GM18907 (cell line): ENCODE measurements at regions not wholly inside any gene's neighbourhood (a gene's known extent, or its start where the extent isn't known, plus 50 kb on each side); places are given as distances from the start of the nearest gene placed in this dataset.
"Not testable (repeated sequence)": the region's sequence is repeated elsewhere in the genome, so short reads cannot be mapped to it uniquely, and the experiment has no call there.

ENCODE experiments used
- ATAC-seq: cut with Tn5 transposase; IDR thresholded peaks from one replicate; pipeline ENCODE4 v1.9.1; 2021; ENCODE audit warnings: mild to moderate bottlenecking, moderate library complexity; ENCODE audit not compliant: unreplicated experiment

DNA sequence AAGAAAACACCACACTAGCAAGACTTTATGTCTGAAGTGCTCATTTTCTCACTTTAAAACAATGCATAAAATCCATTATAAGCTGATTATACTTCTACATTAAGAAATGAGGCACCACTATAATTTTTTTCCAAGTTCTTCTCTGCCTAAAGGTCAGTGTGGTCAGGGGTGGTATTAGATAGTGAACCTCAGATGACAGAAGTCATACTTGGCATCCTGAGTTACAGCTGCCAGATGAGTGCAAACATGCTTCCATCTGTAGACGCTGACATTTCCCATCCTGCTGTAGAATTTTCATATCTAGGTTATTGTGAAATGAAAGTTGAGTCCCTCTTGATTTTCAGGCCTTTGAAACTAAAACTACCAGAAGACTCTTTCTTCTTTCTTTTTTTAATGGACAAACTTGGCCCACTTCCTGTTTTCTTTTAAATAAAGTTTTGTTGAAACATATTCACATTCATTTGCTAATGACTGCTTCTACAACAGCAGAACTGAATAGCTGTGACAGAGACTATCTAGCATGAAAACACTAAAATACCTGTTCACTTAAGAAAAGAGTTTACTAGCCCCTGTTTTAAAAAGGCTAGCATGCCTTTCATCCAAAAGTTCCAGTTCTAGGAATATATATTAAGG, 900.8 kb downstream of the XPNPEP1 start:
- no peak for ATAC-seq

DNA sequence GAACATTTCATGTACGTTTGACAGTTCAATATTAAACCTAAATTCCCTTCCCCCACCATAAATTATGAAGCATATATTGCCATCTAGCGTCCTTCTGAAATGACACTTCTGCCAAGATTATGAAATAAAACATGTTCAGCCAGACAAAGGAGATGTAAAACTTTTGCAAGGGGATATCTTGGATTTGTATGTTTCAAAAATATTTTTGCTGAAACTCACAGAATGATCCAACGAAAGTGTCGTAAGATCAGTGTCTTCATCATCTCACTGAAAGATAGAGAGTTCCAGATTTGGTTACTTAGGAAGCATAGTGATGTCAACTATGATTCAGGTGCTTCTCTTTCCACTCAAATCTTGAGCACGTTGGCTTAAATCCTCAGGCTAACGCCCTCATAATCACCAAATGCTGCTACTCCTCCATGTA, 904.3 kb downstream of the XPNPEP1 start:
- no peak for ATAC-seq

DNA sequence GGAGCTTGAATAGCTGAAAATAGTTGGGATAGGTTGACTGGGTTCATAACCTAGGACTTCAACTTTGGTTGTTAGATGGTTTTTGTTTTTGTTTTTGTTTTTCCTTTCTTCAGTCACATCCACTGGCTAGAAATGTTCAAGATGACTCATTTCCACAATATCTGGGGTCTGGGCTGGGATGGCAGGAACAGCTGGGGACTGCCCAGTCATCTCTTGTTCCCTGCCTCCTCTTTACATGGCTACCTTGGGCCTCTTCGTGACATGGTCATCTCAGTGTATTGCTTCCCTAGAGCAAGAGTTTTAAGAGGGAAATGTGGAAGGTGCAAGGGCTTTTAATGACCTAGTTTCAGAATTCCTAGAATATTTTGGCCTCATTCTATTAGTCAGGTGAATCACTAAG, 915.8 kb downstream of the XPNPEP1 start:
- no peak for ATAC-seq

DNA sequence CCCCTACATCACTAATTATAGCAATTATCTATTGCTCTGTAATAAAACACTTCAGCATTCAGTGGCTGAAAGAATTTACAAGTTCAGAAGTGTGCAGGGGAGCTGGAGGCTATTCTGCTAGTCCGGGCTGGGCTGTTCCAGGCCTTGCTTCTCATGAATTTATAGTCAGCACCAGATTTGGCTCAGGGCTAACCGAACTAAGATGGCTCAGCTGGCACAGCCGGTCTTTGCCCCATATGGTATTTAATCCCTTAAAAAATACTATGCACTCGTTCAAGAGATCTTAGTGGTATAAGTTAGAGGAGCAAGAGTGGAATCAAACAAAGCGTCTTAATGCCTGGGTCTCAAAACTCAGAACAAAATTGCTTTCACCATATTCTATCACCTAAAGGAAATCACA, 932.9 kb downstream of the XPNPEP1 start:
- ATAC-seq, result no peak

DNA sequence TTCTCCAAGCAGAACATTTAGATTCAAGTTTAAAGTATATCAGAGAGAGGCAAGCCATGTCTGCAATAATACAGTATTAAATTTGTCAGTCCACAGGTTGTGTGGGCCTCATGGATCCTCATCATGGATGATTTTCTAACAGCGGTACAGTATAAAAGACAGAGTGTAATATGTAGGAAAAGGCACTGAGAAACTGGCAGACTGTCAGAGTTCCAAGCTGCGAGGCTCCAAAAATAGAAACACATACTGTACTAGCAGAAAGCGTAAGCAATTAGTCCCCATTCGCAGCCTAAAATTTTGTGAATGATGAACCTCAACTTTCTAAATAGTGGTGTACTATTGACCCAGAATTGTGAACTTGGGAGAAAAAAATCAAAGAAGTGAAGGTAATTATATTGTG, 933.3 kb downstream of the XPNPEP1 start:
- ATAC-seq, result no peak

GRCh38 chr10:108982159-108982558, 941.2 kb downstream of the XPNPEP1 start:
- ATAC-seq, result no peak

GRCh38 chr10:108980869-108981268, 942.4 kb downstream of the XPNPEP1 start:
- ATAC-seq, result no peak

- no peak for ATAC-seq
These were observed 947.8 kb downstream of the XPNPEP1 start for GRCh38 chr10:108975459-108976058.

DNA sequence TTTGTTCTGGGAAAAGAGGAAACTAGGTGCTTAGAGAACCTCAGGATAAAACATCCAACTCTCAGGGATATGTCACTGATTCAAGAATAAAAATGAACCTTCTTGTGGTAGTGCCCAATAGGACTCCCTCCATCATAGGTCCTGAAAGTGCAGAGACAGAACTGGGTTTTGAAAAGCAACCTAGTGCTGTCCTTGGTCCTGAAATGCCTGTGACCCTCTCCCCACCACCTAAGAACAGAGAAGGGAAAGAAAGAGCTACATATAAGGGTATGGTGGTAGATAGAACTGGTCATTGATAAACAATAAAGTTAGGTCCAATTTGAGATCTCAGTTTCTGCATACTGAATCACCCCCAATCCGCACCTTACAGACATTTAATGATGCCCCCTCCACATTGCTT, 953.3 kb downstream of the XPNPEP1 start:
- no peak for ATAC-seq

- no peak for ATAC-seq
These were observed 956.9 kb downstream of the XPNPEP1 start for GRCh38 chr10:108966411-108966810.

DNA sequence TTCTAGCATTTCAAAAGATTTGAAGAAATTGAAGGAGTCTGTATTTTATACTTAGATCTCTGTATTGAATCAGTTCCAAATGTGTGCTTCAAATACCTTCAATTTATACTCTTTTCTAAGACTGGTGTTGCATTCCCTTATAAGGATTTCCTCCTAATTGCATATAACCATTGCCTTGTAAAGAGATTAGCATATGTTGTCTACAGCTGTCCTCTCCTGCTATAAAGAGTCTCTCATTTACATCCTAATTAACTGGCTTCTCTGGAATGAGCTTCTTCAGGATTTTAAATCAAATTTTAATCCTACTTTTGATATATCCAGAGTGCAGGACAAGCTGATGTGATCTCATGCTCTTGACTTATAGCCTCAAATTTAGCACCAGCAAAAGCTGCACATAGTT, 957.3 kb downstream of the XPNPEP1 start:
- ATAC-seq, result no peak

- ATAC-seq, result no peak
These were observed 961.1 kb downstream of the XPNPEP1 start for GRCh38 chr10:108962172-108962571.

DNA sequence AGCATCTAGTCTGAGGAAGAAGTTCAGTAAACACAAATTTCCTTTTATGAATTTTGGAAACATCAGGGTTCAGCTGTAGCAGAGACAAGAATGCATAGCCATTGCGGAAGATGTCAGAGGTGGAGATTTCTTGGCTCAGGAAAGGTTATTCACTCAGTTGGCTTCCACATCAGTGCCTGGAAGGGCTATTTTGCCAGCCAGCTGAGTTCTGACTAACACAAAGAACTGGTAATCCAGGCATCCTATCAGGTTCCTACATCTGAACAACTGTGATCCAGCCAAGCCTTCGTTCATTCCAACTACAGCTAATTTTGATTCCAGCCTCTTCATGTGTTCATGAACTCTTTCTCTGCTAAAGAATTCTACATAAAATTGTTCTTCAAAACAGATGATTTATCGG, 965.6 kb downstream of the XPNPEP1 start:
- no peak for ATAC-seq

DNA sequence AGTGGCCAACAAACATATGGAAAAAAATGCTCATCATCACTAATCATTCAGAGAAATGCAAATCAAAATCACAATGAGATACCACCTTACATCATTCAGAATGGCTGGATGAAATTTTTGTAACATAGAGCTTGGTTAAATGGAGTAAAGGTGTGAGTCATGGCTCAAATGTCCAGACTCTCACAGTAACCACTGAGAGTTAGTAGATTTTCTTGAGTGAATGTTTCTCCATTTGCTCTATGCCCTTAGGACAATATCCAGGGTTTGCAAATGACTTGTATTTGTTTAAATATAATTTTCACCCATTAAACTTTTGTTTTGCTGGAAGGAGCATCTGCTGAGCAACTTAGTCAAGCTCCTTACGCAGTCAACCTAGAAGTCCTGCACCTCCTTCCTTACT, 967.2 kb downstream of the XPNPEP1 start:
- no peak for ATAC-seq

- not testable (repeated sequence) for ATAC-seq
These were observed 1003.3 kb downstream of the XPNPEP1 start for GRCh38 chr10:108920029-108920428.

DNA sequence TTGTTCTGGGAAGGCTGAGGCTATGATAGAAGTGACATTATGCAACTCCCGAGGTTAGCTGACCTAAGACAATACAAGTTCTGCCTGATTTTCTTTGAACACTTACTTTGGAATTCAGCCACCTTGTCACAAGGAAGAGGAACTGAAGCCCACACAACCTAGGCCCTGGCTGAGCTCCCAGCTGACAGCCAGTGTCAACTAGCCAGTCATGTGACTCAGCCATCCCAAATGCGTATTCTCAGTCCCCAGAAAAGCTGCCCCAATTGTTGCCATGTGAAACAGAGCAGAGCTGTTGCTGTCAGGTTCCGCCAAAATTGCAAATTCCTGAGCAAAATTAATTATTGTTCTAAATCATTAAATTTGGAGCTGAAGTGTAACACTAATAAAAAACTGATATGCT, 1010.0 kb downstream of the XPNPEP1 start:
- ATAC-seq, result no peak

GRCh38 chr10:108911814-108912541, 1011.3 kb downstream of the XPNPEP1 start:
- peak; percentile 96 for ATAC-seq

- no peak for ATAC-seq
These were observed 1015.2 kb downstream of the XPNPEP1 start for GRCh38 chr10:108908096-108908495.

GRCh38 chr10:108905821-108906220, 1017.5 kb downstream of the XPNPEP1 start:
- ATAC-seq, result peak; percentile 51

DNA sequence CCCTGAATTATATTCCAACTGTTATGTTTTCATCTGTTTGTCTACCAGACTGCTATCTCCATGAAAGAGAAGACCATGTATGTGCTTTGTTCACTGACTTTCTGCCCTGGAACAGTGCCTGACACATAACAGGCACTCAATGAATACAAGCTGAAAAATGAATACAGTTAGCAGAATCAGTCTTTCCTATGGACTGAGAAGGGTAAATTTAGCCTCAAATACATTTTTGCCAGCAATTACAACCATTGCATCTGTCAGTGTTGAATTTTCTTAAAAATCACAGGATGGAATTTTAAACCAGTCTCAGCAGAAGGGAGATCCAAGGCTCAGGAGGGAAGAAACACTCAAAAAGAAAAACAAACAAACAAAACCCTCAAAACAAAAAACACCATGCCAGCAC, 1018.1 kb downstream of the XPNPEP1 start:
- no peak for ATAC-seq

- ATAC-seq, result no peak
These were observed 1019.0 kb downstream of the XPNPEP1 start for GRCh38 chr10:108904163-108904838.
